CD4-positive, alpha-beta T cell treated with Interleukin-2 at 100 ng/mL for 4 hours (primary cell): ENCODE measurements at regions not wholly inside any gene's neighbourhood (a gene's known extent, or its start where the extent isn't known, plus 50 kb on each side); places are given as distances from the start of the nearest gene placed in this dataset.

Experiments
- DNase-seq: peaks from one replicate; pipeline ENCODE4 v3.0.0-alpha.2; 2020; ENCODE audit warnings: low spot score

DNA sequence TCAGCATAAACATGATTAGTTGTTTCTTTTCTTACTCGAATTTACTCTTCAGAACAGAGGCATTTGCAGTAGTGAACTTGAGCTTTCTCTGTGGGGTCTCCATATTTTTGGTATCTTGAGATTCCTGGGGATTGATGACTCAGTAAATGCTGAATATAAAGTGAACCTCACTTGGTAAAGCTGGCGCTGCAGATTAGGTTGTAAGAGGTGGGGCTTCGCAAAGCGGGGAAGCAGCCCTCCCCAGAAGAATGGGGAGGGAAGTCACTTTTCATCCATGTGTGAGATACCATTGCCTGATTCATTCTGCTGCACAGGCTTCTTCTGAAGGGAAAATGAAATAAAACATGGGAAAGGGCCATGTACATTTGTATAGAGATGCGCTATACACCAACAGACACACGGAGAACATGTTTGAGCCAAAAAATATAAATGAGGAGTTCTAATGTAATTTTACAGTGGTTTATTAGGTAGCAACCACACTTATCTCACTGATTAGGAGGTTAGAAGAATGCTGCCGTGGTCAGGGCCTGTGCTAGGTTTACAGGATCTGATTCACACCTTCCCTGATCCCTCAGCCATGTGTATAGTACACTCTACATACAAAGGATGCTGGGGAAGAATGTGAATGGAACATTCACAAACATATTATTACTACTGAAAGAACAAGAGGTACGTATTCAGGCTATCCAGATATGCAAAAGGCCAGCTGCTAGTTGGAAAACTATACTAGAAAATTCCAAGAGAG is 63.5 kb downstream of the DNTTIP2 start:
- DNase-seq = no peak

DNA sequence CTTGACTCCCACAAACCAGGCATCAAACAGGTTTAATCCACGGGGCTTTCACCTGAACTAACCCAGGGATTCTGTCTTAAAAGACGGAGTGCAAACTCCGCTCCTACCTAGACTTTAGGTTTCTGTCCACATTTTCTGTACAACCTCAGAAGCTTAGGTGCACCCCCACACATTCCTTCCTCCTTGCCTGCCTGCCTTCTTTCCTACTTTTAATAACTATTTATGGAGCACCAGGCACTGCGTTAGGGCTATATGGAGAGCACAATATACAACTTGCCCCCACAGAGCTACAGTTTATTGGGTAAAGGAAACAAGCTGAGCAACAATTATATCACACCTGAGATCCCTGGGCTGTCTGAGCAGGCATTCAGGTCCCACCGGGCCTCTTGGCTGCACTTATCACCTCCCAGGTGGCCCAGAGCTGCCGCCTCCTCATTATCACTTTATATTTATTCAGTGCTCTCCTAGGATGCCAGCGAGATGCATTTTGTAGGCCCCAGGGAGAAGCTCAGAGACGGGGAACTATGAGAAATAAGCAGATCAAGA is 64.1 kb downstream of the DNTTIP2 start:
- DNase-seq = no peak

DNA sequence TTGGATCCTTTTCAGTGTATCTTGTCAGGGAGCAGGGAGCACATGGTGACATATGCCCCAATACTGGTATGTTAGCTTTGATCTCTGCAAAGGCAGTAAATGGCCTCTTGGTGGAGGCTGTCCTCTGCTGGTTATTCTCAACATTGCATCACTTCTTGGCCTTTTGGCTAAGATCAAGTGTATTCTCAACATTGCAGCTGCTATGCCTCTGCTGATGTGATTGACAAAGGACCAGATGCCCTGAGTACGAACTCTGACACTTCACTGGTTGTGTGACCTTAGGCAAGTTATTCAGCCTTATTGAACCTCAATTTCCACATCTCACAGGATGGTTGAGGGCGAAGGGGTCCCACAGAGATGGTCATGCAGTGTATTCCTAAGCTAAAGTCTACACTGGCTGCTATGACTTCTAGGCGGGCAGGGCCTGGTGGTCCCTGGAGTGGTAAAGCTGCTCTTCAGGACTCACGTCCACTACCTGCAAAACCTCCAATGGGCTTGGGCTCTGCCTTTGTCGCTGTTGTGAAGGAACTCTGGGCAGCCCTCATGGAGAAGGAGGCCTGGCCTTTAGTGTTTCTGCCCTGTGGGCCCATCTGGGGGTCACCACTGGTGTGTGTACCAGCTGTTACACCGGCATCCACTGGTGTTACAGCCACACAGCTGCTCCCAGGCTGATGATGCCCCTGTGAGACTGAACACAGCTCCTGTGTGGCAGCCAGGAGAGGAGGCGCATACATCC is 64.8 kb downstream of the DNTTIP2 start:
- peak; percentile 58 for DNase-seq

DNA sequence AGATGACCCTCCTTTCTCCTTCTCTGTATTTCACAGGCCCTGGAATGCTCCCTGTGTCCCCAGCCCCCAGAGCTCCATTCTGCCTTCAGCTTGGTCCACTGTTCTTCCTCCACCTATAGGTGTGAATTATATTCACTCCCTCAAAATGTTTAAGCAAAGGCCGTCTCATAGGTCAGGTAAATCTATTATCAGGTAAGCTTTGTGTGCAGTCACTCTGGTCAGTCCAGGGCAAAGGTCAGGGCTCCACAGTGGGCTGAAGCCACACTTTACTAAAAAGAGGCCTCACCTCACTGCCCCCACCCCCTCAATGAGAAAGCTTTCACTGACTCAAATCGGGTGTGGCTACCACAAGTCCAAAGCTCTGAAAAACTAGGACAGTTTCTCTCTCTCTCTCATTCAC is 65.9 kb downstream of the DNTTIP2 start:
- no peak for DNase-seq

DNA sequence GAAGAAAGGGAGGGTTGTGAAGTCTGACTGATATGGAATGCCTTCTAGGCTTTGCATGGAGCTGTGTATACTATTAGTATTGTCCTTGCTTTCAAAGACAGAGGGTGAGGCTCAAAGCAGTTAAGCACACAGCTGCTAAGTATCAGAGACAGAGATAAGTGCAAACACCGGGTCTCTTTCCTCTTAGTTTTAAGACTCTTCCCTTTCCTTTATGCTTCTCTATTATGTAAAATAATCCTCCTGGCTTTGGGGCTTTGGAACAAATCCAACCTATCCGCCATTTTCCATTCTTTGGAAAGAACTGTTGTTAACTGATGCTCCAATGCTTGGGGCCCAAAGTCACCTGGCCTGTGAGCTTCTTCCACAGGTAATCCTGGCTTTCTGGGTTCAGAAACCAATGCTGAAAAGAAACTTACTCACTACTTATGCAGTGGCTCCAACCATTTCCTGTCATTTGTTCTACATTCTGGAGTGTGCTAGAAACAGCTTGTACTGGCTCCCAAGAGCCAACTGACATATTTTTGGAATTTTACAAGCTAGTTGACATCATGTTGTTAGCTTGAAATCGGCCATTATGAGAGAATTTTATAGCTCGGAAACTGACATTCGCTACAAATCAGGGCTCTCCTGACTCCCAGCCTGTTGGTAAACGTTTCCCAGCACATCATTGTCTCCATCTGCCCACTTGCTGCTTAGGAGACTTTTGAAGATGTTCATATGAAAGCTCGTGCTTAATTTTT is 67.5 kb downstream of the DNTTIP2 start:
- no peak for DNase-seq

DNA sequence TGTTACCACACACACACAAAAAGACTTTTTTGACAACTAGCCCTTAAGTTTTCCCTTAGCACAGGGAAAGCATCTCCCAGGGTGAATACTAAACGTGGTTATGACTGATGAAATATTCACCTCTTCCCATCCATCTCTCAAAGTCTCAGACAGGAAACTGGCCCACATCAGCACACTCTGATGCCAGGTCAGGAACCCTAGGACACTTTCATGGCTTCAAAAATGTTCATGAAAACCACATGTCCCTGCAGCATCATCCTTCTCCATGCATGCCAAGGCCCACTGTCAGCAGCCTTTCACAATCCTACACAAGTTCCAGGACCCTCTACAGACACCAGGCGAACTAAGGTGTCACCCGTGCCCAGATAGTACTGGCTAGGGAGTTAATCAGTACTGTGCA is 68.7 kb downstream of the DNTTIP2 start:
- no peak for DNase-seq

DNA sequence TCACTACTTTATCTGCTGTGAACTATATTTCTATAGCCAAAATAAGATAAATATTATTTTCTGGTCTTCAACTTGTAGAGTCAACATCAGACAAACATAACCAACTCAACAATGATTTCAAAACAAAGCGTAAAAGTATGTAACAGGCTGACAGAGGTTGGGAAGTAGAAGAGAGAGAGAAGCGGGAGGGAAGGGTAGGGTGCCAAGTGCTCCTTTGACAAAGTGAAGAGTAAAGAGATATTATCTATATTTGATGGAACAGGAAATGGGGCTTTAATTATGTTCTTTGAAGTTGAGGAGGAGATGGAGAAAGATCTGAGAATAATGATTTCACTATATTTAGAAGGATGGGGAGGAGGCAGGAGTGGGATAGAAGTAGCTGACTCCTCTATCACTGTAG is 70.1 kb downstream of the DNTTIP2 start:
- no peak for DNase-seq

DNA sequence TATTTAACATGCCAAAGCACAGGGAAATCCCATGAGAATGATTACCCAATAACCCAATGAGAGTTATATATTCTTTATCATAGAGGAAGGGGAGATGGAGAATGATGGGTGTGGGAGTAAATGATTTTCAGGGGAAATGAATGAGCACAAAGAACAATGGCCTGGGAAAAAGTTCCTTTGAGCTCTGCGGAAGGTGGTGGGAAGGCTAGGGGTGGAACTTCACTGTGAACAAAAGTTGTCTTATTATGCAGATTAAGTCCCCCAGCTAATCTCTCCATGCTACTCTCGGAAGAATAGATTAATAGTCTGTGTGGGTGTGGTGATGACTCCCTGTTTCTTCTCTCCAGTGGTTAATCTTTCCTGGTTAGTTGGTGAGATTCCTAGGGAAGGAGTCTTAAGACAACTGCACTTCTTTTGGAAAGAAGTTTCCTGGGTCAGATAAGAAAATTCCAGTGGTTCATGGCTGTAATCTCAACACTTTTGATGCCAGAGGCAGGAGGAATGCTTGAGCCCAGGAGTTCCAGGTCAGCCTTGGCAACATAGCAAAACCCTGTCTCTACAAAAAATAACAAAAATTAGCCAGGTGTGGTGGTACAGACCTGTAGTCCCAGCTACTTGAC is 71.6 kb downstream of the DNTTIP2 start:
- no peak for DNase-seq

DNA sequence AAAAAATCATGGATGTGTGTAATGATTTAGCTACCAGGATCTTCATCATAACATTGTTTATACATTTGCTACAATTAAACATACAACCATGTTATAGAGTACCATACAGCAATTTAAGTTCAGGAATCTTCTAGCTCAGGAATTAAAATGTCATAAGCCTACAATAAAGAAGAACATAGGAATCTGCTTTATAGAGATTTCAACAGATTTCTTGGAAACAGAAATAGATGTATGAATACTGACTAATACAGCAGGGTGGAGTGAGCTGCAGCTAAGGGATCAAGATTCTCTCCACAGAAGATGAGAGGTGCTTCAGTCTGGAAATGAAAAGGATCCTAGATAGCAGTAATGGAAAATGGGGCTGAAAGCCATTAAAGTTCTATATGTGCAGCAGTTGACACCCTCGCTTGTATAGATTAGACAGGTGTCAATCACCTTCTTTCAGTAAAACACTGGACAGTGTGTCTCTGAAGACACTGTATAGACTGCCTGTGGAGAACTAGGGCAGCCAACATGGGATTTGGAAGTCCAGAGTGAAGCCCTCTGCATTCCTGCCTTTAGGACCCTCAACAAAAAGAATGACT is 73.9 kb downstream of the DNTTIP2 start:
- no peak for DNase-seq

DNA sequence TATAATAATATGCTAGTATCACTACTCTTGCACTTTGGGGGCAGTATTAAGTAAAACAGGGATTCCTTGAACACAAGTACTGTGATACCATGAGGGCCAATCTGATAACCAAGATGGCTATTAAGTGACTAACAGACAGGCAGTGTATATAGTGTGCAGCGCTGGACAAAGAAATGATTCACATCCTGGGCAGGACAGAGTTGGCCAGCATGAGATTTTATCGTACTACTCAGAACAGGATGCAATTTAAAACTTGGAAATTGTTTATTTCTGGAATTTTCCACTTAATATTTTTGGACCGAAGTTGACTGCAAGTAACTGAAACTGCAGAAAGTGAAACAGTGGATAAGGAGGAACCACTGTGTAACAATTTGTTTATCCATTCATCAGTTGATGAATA is 74.6 kb downstream of the DNTTIP2 start:
- DNase-seq = no peak

DNA sequence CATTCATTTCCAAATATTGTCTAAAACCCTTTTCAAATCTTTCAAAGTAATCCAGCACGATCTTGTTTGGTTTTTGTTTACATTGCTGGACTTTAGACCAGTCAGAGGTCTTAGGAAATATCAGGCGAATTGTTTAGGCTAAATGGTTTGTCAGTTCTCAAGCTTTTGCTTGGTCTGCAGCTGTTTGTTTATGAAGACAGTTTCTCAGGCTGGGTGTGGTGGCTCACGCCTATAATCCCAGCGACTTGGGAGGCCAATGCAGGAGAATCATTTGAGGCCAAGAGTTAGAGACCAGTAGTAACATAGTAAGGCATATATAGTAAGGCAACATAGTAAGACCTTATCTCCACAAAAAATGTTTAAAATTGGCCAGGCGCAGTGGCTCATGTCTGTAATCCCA is 77.5 kb downstream of the DNTTIP2 start:
- no peak for DNase-seq

DNA sequence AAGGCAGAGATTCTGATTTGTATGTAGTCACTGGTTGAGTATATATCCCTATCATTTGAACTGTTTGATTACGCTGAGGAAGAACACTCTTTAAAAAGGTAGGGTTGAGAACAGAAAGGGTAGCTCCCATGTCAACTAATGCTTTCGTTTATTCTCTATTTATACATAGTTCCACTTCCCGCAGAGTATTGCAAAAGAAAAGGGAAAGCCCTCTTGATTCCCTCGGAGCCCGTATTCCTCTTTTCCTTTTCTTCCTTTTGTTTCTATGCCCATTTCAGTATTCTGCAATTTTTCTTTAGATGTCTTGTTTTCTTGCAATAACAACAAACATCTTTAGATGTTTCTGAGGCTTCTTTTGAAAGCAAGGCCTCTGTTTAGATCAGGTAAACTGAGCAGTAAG is 78.2 kb downstream of the DNTTIP2 start:
- no peak for DNase-seq

DNA sequence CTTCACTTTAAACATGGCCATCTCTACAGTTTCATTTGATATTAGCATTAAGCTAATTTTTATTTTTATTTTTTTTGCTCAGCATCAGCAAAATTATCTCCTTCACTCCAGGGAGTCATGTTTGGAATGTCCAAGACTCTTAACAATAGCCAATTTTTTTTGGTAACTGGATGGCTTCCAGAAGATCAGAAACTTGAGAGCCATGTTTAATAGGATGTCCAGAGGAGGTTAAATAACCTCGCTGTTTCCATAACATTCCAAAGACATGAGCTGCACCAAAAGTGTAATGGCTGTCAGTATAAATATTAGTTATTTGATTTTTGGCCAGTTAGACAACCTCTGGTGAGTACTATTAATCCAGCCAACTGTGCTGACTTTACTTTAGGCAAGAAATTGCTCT is 80.7 kb downstream of the DNTTIP2 start:
- no peak for DNase-seq

DNA sequence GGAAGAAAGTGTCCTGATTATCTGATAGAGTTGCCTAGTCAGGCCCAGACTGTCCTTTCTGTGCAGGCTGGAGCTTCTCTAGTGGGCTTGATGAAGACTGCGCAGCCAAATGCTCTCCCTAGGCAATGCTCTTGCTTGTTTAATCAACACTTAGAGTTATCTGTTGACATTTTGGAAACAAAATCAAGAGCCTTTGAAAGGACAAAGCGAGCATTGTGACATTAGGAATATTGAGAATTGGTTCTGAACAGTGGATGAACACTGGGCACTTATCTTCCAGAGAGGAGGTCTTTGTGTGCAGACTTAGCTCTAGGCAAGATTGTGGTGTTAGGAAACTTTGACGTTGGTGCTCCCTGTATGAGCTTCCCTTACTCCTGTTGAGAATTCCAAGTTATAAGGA is 94.5 kb downstream of the DNTTIP2 start:
- no peak for DNase-seq

DNA sequence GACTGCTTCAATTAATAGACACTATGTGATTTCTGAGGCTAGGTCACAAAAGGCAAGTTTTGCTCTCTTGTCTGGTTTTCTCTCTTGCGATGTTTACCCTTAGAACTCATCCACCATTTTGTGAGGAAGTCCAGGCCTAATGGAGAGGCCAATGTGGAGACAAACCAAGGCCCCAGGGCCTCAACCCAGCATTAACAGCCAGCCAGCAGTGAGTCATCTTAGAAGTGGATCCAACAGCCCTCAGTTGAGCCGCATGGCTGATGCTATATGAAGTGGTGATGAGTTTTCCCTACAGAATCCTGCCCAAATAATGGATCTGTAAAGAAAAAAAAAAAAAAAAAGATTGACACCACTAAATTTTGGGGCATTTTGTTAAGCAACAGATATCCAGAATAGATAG is 95.1 kb downstream of the DNTTIP2 start:
- DNase-seq = no peak

DNA sequence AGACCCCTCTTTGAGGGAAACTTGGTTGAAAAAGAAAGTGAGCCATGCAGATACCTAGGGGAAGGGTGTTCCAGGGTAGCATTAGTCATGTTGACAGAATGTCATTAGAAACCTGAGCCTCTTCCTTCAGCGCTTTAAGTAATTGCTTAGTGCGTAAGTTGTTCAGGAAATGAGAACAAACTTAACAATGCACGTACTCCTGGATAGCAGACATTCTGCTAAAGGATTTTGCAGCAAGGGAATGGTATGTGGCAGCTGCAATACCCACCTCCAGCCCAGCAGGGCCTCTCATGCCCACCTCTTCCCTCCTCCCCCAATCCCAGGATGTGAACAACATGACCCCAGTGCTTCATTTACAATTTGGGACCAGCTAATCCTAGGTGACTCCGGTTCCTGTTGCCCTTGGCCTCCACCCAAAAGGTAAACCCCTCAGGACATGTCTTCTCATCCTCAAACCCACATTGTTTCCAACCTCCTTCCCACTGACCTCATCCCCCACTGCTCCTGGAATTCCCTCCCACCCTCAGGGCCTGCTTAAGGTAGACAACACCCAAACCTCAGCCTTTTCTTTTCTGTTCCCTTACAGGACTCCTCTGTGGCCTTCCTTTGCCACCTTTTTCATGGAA is 98.0 kb upstream of the BCAR3 start:
- DNase-seq = no peak

DNA sequence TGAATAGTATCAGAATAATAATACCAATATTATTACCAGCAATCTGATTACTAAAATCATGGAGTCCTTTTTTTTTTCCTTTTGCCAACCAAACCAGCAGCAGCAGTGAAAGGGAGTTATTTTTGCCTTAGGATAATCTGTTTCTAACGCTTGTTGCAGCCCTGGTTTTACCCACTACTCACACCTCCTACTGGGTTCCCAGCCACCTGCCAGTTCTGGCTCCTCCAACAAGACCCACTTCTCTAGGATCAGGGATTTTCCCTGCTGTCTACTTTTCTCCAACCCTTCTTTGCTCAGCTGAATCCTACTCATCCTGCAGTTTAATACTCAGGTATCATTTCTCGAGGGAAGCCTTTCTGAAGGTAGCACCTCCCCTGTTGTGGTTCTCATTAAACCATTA is 96.8 kb upstream of the BCAR3 start:
- no peak for DNase-seq

DNA sequence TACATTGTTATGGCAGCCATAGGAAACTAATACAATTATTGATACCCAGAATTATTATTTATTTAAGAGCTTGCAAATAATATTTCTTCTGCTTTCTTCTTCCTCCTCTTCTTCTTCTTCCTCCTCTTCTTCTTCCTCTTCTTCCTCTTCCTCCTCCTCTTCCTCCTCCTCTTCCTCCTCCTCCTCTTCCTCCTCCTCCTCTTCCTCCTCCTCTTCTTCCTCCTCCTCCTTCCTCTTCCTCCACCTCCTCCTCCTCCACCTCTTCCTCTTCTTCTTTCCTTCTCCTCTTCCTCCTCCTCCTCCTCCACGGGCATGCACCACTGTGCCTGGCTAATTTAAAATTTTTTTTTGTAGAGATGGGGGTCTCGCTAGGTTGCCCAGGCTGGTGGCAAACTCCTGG is 95.6 kb upstream of the BCAR3 start:
- no peak for DNase-seq

DNA sequence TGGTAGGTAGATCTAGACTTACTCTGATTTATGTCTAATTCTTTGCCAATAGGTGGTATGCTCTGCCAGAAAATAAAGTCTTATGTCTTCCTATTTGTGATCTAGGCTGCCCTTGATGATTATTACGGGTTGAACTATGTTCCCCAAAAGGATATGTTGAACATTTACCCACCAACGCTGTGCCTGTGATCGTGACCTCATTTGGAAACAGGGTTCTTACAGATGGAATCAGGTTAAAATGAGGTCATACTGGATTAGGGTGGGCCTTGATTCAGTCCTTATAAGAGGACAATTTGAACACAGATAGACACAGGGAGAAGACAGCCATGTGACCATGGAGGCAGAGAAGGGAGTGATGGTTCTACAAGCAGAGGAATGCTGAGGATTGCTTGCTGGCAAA is 95.1 kb upstream of the BCAR3 start:
- DNase-seq = no peak

DNA sequence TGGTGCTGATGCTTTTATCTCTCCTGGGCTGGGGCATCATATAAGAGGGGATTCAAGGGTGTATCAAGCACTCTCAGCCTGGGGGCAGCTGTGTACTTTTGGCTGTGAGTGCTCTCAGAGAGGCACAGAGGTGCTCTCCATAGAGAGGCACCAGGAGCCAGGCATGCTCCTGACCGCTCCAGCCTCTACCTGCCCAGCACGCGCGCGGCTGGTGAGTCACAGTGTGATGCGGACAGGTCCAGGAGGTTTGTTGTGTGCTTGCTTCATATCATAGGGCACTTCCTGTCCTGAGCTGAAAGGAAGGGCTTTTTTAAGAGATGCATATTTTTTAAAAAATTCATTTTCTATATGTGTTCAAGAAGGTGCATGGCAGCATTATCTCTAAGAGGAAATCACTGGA is 93.6 kb upstream of the BCAR3 start:
- no peak for DNase-seq

DNA sequence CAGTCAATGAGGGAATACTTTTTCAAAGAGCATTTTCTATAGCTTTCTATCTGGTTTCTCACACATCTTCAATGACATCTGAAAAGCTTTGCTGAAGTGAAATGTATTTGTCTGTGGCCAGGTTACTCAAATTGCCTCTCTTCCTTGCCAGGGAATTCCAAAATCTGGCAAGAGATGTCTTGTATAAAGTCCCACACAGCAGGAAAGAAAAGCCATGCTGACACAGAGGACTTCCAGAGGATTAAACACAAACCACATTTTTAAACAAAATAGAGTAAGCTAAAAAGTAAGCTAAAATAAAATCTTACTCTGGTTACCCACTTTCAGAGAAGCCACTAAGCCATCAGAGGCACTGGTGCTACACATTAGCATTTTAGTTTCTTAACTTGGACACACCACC is 93.1 kb upstream of the BCAR3 start:
- no peak for DNase-seq
